DND-41 (cell line): ENCODE measurements at regions not wholly inside any gene's neighbourhood (a gene's known extent, or its start where the extent isn't known, plus 50 kb on each side); places are given as distances from the start of the nearest gene placed in this dataset.

Experiments used
- ATAC-seq: fragments of 200-7000 bp; cut with Tn5 transposase; 3 replicates; pipeline ENCODE4 v1.9.1; 2021; ENCODE audit warnings: low read depth; ENCODE audit not compliant: insufficient read depth
- DNase-seq: peaks from one replicate; pipeline ENCODE4 v3.0.0-alpha.2; 2020
- H2AFZ ChIP-seq: 2 replicates; pipeline ENCODE4 v1.6.0; 2012; ENCODE audit warnings: low read depth, low read length
- H3K27ac ChIP-seq: 2 replicates; pipeline ENCODE4 v1.5.1; 2012; ENCODE audit warnings: low read length, inconsistent platforms
- H3K27me3 ChIP-seq: fragments of 200-600 bp; sonication (generic); 2 replicates; pipeline ENCODE4 v1.6.0; 2012; ENCODE audit warnings: low read length, mild to moderate bottlenecking, inconsistent platforms; ENCODE audit not compliant: insufficient read depth, poor library complexity
- H3K36me3 ChIP-seq: 2 replicates; pipeline ENCODE4 v1.5.1; 2012; ENCODE audit warnings: low read length, inconsistent platforms; ENCODE audit not compliant: insufficient read depth
- H3K4me1 ChIP-seq: 2 replicates; pipeline ENCODE4 v1.5.1; 2012; ENCODE audit warnings: mild to moderate bottlenecking, low read length; ENCODE audit not compliant: insufficient read depth
- H3K4me2 ChIP-seq: 2 replicates; pipeline ENCODE4 v1.6.0; 2012; ENCODE audit warnings: mild to moderate bottlenecking, moderate library complexity, low read length, inconsistent platforms; ENCODE audit not compliant: insufficient read depth
- H3K4me3 ChIP-seq, 2 experiments: fragments of 200-600 bp in 1 of 2; shearing (Covaris generic) in 1 of 2; 2 replicates each; pipeline ENCODE4 v1.5.1; 2012 to 2016; ENCODE audit warnings: inconsistent platforms in 2 of 2, low read length in 2 of 2, mild to moderate bottlenecking in 2 of 2, low read depth in 1 of 2, moderate library complexity in 1 of 2
- H3K79me2 ChIP-seq: 2 replicates; pipeline ENCODE4 v1.6.0; 2012; ENCODE audit warnings: low read length, inconsistent platforms; ENCODE audit not compliant: insufficient read depth
- H3K9ac ChIP-seq: 2 replicates; pipeline ENCODE4 v1.6.0; 2012; ENCODE audit warnings: low read depth, mild to moderate bottlenecking, inconsistent platforms, low read length, moderate library complexity
- H3K9me3 ChIP-seq: 2 replicates; pipeline ENCODE4 v1.5.1; 2012; ENCODE audit warnings: low read length, moderate library complexity, mild to moderate bottlenecking, inconsistent platforms; ENCODE audit not compliant: insufficient read depth, severe bottlenecking
- H4K20me1 ChIP-seq: 2 replicates; pipeline ENCODE4 v1.6.0; 2012; ENCODE audit warnings: low read length; ENCODE audit not compliant: insufficient read depth
- CTCF ChIP-seq: IDR thresholded peaks from 2 replicates; pipeline ENCODE4 v1.5.1; 2012; ENCODE audit warnings: borderline replicate concordance, low read length, moderate library complexity, mild to moderate bottlenecking; ENCODE audit not compliant: poor library complexity, severe bottlenecking; ENCODE audit errors: extremely low read depth
- EZH2 ChIP-seq: IDR thresholded peaks from 3 replicates; pipeline ENCODE4 v1.6.1; 2012; ENCODE audit warnings: borderline replicate concordance, low read depth, mild to moderate bottlenecking, moderate library complexity, low read length, inconsistent platforms; ENCODE audit not compliant: severe bottlenecking

- no peak for ATAC-seq
Observed at GRCh38 chr7:46619723-46620310, 698.7 kb upstream of the IGFBP3 start.

GRCh38 chr7:46616636-46617035 lies 695.6 kb upstream of the IGFBP3 start:
- no peaks in the 10 kb centered on the region for H3K9me3 ChIP-seq
- no peaks in the 10 kb centered on the region for H3K27me3 ChIP-seq
- no peak overlapping the region for H3K4me2 ChIP-seq
- no peak overlapping the region for H3K4me3 ChIP-seq
- TF ChIP-seq CTCF: no peak
- TF ChIP-seq EZH2: no peak
- H4K20me1 ChIP-seq: no peaks in the 10 kb centered on the region
- no peaks in the 10 kb centered on the region for H3K4me1 ChIP-seq
- ATAC-seq (no peak), DNase-seq (no peak)
- H3K36me3 ChIP-seq: no peaks in the 10 kb centered on the region
- no peak overlapping the region for H3K9ac ChIP-seq
- no peaks in the 10 kb centered on the region for H3K79me2 ChIP-seq
- no peak overlapping the region for H2AFZ ChIP-seq
- H3K27ac ChIP-seq: no peak overlapping the region

More at GRCh38 chr7:46619723-46620310, 698.7 kb upstream of the IGFBP3 start:
- H3K27me3 ChIP-seq: no peaks in the 10 kb centered on the region
- H3K4me2 ChIP-seq: no peak overlapping the region
- H4K20me1 ChIP-seq: no peaks in the 10 kb centered on the region
- H3K36me3 ChIP-seq: no peaks in the 10 kb centered on the region
- no peak overlapping the region for H3K9ac ChIP-seq
- no peaks in the 10 kb centered on the region for H3K4me1 ChIP-seq
- H3K4me3 ChIP-seq: no peak overlapping the region
- H3K9me3 ChIP-seq: no peaks in the 10 kb centered on the region
- DNase-seq: no peak
- no peaks in the 10 kb centered on the region for H3K79me2 ChIP-seq
- H2AFZ ChIP-seq: no peak overlapping the region
- TF ChIP-seq CTCF (no peak), EZH2 (no peak)
- no peak overlapping the region for H3K27ac ChIP-seq

- no peak for DNase-seq
- H3K27ac ChIP-seq: no peak overlapping the region
Observed at GRCh38 chr7:46613551-46613950, 692.5 kb upstream of the IGFBP3 start.

More at GRCh38 chr7:46613551-46613950, 692.5 kb upstream of the IGFBP3 start:
- H3K9ac ChIP-seq: no peak overlapping the region
- no peak for TF ChIP-seq CTCF
- no peak for TF ChIP-seq EZH2
- H3K9me3 ChIP-seq: no peaks in the 10 kb centered on the region
- H3K4me2 ChIP-seq: no peak overlapping the region
- H4K20me1 ChIP-seq: no peaks in the 10 kb centered on the region
- no peak for ATAC-seq
- H3K27me3 ChIP-seq: no peaks in the 10 kb centered on the region
- no peaks in the 10 kb centered on the region for H3K4me1 ChIP-seq
- H3K4me3 ChIP-seq: no peak overlapping the region
- H3K79me2 ChIP-seq: no peaks in the 10 kb centered on the region
- H3K36me3 ChIP-seq: no peaks in the 10 kb centered on the region
- no peak overlapping the region for H2AFZ ChIP-seq
